ENCODE measurements at regions not wholly inside any gene's neighbourhood (a gene's known extent, or its start where the extent isn't known, plus 50 kb on each side); places are given as distances from the start of the nearest gene placed in this dataset.

DNA sequence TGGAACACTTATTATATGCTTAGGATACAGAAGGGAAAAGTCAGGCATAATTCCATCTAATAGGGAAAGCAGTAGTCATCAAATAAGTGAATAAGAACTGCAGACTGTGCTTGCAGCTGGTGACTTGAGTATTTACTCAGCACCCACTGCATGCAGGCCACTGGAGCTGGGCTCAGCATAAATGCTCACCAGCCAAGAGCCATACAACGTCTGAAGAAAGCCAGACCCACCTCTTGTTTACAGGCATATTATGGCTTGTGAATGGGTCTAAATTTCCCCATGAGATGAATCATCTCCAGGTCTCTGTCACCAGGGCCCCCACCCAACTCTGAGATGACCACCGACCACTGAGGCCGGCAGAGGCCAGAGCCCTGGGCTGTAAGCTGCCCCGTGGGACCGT, 123.8 kb upstream of the PKDCC start:
- intact Hi-C loops (cut with DNase I) = no loop called here
- Histone ChIP-seq H3K36me3 (no peaks in the 10 kb centered on the region), H3K27ac (peak overlapping the region in 3 of 4 donors; percentile 83 to 90 (median 84)), H3K4me1 (peaks cover 0 to 74% (median 63%) of the 10 kb centered on the region in 4 donors), H3K27me3 (no peaks in the 10 kb centered on the region), H3K4me3 (no peak overlapping the region), H3K9me3 (no peaks in the 10 kb centered on the region)
- TF ChIP-seq POLR2AphosphoS5 (IDR thresholded peaks at IDR 0.05) (peak; percentile 74 to 87 (median 82)), EP300 (IDR thresholded peaks at IDR 0.05) (peak in 3 of 4 donors; percentile 14 to 58 (median 40)), POLR2A (IDR thresholded peaks at IDR 0.05) (no peak)
- TF ChIP-seq, protein P1, sequence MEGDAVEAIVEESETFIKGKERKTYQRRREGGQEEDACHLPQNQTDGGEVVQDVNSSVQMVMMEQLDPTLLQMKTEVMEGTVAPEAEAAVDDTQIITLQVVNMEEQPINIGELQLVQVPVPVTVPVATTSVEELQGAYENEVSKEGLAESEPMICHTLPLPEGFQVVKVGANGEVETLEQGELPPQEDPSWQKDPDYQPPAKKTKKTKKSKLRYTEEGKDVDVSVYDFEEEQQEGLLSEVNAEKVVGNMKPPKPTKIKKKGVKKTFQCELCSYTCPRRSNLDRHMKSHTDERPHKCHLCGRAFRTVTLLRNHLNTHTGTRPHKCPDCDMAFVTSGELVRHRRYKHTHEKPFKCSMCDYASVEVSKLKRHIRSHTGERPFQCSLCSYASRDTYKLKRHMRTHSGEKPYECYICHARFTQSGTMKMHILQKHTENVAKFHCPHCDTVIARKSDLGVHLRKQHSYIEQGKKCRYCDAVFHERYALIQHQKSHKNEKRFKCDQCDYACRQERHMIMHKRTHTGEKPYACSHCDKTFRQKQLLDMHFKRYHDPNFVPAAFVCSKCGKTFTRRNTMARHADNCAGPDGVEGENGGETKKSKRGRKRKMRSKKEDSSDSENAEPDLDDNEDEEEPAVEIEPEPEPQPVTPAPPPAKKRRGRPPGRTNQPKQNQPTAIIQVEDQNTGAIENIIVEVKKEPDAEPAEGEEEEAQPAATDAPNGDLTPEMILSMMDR (IDR thresholded peaks at IDR 0.05) = no peak
- peak; percentile 78 for DNase-seq
- 71 to 75% methylated on average over 5 of the region's 5 CpGs for WGBS, 2 donors

DNA sequence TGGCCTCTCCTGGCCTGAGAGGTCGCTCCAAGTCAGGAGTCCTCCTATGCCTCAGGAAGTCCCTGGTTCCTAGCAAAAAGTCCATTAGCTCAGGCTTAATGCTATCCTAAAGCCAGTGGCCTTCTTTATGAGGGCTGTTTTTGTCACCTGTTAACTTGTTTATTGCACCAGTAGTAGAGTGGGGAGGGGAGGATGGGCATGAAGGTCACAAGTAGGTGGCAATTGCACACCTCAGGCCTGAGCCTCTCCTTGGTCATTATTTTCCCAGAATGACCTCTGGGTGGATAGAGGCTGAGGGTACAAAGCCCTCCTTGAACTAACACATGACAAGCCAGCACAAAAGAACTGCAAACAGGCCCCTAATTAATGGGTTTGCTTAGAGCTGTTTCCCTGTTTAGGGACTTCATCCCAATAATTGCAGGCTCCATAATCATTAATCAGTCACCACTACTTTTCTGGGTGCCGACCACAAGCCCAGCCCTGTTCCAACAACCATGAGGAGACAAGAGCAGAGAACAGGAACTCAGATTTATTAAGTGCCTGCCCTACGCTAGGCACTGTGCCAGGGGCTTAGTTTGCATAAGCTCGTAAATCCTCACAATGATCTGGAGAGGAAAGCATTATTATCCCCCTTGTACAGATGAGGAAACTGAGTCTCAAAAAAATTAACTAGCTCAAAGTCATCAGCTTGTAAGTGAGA, 123.0 kb upstream of the PKDCC start:
- peaks cover 0 to 74% (median 63%) of the 10 kb centered on the region in 4 donors for H3K4me1 ChIP-seq
- DNase-seq = peak; percentile 80
- peak overlapping the region in 3 of 4 donors; percentile 83 to 90 (median 84) for H3K27ac ChIP-seq
- H3K27me3 ChIP-seq = no peaks in the 10 kb centered on the region
- intact Hi-C loops (cut with DNase I) = loop anchor here (5.0 kb wide), 1 partner anchor 53 kb away; no protein-coding TSS in a partner anchor
- H3K4me3 ChIP-seq = no peak overlapping the region
- TF ChIP-seq POLR2AphosphoS5 (IDR thresholded peaks at IDR 0.05) = peak in 3 of 4 donors; percentile 19 to 59 (median 58)
- TF ChIP-seq, protein P1 (IDR thresholded peaks at IDR 0.05) = no peak
- no peak for TF ChIP-seq EP300 (IDR thresholded peaks at IDR 0.05)
- TF ChIP-seq POLR2A (IDR thresholded peaks at IDR 0.05) = no peak
- WGBS, 2 donors = 75 to 85% methylated on average over 4 of the region's 4 CpGs
- H3K36me3 ChIP-seq = no peaks in the 10 kb centered on the region
- no peaks in the 10 kb centered on the region for H3K9me3 ChIP-seq

DNA sequence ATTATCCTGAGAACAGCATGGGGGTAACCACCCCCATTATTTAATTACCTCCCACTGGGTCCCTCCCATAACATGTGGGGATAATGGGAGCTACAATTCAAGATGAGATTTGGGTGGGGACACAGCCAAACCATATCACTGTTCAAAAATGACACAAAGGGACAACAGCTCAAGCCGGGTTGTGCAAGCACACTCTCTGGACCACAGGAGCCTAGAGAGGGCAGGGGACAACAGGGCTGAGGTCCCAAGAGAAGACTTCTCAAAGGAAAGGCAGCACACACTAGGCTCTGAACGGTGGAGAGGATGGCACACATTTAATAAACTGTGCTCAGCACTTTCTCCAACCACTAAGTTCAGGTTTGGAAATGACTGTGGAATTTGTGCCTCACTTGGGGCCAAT, 122.1 kb upstream of the PKDCC start:
- H3K36me3 ChIP-seq = no peaks in the 10 kb centered on the region
- H3K27me3 ChIP-seq = no peaks in the 10 kb centered on the region
- H3K4me3 ChIP-seq = no peak overlapping the region
- DNase-seq = no peak
- H3K27ac ChIP-seq = peak overlapping the region in 3 of 4 donors; percentile 83 to 90 (median 84)
- 90 to 91% methylated on average over 2 of the region's 2 CpGs for WGBS, 2 donors
- intact Hi-C loops (cut with DNase I) = loop anchor here (2.0 to 5.0 kb wide), 3 partner anchors 53 to 129 kb away; no protein-coding TSS in a partner anchor
- peaks cover 0 to 76% (median 64%) of the 10 kb centered on the region in 4 donors for H3K4me1 ChIP-seq
- no peak for TF ChIP-seq EP300 (IDR thresholded peaks at IDR 0.05)
- no peak for TF ChIP-seq POLR2A (IDR thresholded peaks at IDR 0.05)
- no peak for TF ChIP-seq POLR2AphosphoS5 (IDR thresholded peaks at IDR 0.05)
- TF ChIP-seq, protein P1 (IDR thresholded peaks at IDR 0.05) = no peak
- no peaks in the 10 kb centered on the region for H3K9me3 ChIP-seq

DNA sequence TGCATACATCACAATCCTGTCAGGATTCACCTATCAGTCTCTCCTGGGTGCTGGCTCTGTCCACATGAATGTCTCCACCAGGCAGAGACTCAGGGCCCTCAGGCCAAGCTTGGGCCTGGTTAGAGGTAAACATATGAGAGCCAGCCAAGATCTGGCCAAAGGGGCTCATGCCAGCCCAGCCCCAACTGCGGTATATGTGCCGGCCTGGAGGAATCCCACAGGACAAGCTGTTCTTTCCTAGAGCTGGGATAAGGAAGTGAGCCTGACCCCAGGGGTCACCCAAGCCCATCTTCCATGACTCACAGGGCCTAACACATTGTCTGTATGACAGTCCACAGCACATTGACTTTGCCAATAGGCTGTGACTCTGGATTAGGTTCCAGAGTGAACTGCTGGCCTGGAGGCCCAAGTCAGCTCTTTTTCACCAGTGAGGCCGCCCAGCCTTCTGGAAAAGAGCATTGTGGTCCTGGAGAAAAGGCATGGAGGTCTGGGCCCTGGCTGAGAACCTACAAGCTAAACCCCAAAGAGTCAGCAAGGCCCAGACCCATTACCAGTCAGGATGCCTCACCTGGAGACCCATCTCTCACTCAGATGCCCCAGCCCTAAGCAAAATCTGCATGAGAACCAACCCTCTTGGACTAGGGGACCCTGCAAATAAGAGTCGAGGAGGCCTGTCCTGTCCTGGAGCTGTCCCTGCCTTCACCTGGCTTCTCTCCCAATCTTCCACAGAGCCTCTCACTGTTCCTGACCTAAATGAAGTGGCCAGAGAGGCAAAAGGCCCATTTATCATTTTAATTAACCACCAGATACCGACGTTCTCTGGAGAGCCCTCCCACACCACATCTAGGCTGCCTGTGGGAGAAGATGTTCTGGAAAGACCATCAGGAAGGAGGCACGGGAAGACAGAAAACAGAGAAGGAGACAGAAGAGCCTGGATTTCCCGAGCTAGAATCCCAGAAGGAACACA, 120.9 kb upstream of the PKDCC start:
- H3K9me3 ChIP-seq = no peaks in the 10 kb centered on the region
- peaks cover 0 to 83% (median 76%) of the 10 kb centered on the region in 4 donors for H3K4me1 ChIP-seq
- no peak overlapping the region for H3K4me3 ChIP-seq
- TF ChIP-seq EP300 (IDR thresholded peaks at IDR 0.05) (peak in 2 of 4 donors; percentile 18 to 84), POLR2AphosphoS5 (IDR thresholded peaks at IDR 0.05) (peak; percentile 35 to 64 (median 56)), POLR2A (IDR thresholded peaks at IDR 0.05) (no peak)
- TF ChIP-seq, protein P1 (IDR thresholded peaks at IDR 0.05) = no peak
- WGBS, 2 donors = 82 to 83% methylated on average over 8 of the region's 8 CpGs
- intact Hi-C loops (cut with DNase I) = loop anchor here (2.0 to 5.0 kb wide), 3 partner anchors 55 to 128 kb away; no protein-coding TSS in a partner anchor
- no peaks in the 10 kb centered on the region for H3K27me3 ChIP-seq
- H3K27ac ChIP-seq = peak overlapping the region in 3 of 4 donors; percentile 83 to 90 (median 84)
- peak; percentile 95 for DNase-seq
- H3K36me3 ChIP-seq = no peaks in the 10 kb centered on the region

Measured in sigmoid colon (tissue), 6 donors.